ENCODE measurements at regions not wholly inside any gene's neighbourhood (a gene's known extent, or its start where the extent isn't known, plus 50 kb on each side); places are given as distances from the start of the nearest gene placed in this dataset.
A peak's percentile ranks its signal among the peaks of the same experiment; 100 is the strongest.
"Not testable (repeated sequence)": the region's sequence is repeated elsewhere in the genome, so short reads cannot be mapped to it uniquely, and the experiment has no call there.

- POLR2A ChIA-PET: no interaction called here
- H3K9me3 ChIP-seq (ENCODE audit: control extremely low read depth in 1 of 5, control insufficient read depth in 4 of 5, insufficient read depth in 2 of 5, low read depth in 1 of 5, low read length in 4 of 5): peaks cover 0 to 2% (median 0%) of the 10 kb centered on the region in 5 experiments
- peaks cover 0 to 5% (median 0%) of the 10 kb centered on the region in 5 experiments for H3K27me3 ChIP-seq (replicated peaks in 2 of 5; ENCODE audit: control insufficient read depth in 4 of 5, insufficient read depth in 5 of 5, low read length in 4 of 5)
- CTCF ChIA-PET: no interaction called here
- no peak overlapping the region for H3K4me3 ChIP-seq (ENCODE audit: control insufficient read depth in 1 of 7, extremely low read depth in 1 of 7, insufficient read depth in 4 of 7, low read depth in 2 of 7, low read length in 6 of 7)
- 35% methylated on average over 9 of the region's 11 CpGs for WGBS (ENCODE audit: insufficient coverage)
- H3K27ac ChIP-seq (ENCODE audit: insufficient read depth in 1 of 2, low read depth in 1 of 2, low read length in 2 of 2, poor library complexity in 1 of 2, severe bottlenecking in 2 of 2): no peak overlapping the region
- H3K4me1 ChIP-seq (ENCODE audit: control extremely low read depth in 1 of 4, control insufficient read depth in 4 of 4, insufficient read depth in 4 of 4, low read length in 3 of 4): no peaks in the 10 kb centered on the region
- DNase-seq: no peak
- H3K36me3 ChIP-seq (ENCODE audit: control insufficient read depth in 4 of 4, insufficient read depth in 4 of 4, low read length in 3 of 4): no peaks in the 10 kb centered on the region
Observed at GRCh38 chr7:51446356-51446755, 129.7 kb upstream of the COBL start.

GRCh38 chr7:51444936-51445335 lies 128.3 kb upstream of the COBL start:
- Histone ChIP-seq H3K9me3 (ENCODE audit: control extremely low read depth in 1 of 5, control insufficient read depth in 4 of 5, insufficient read depth in 2 of 5, low read depth in 1 of 5, low read length in 4 of 5) (peaks cover 0 to 2% (median 0%) of the 10 kb centered on the region in 5 experiments), H3K4me3 (ENCODE audit: control insufficient read depth in 1 of 7, extremely low read depth in 1 of 7, insufficient read depth in 4 of 7, low read depth in 2 of 7, low read length in 6 of 7) (no peak overlapping the region), H3K4me1 (ENCODE audit: control extremely low read depth in 1 of 4, control insufficient read depth in 4 of 4, insufficient read depth in 4 of 4, low read length in 3 of 4) (no peaks in the 10 kb centered on the region), H3K27ac (ENCODE audit: insufficient read depth in 1 of 2, low read depth in 1 of 2, low read length in 2 of 2, poor library complexity in 1 of 2, severe bottlenecking in 2 of 2) (no peak overlapping the region), H3K27me3 (replicated peaks in 2 of 5; ENCODE audit: control insufficient read depth in 4 of 5, insufficient read depth in 5 of 5, low read length in 4 of 5) (peaks cover 0 to 5% (median 0%) of the 10 kb centered on the region in 5 experiments), H3K36me3 (ENCODE audit: control insufficient read depth in 4 of 4, insufficient read depth in 4 of 4, low read length in 3 of 4) (no peaks in the 10 kb centered on the region)
- WGBS (ENCODE audit: insufficient coverage): 100% methylated on average over 1 of the region's 1 CpG
- ChIA-PET POLR2A (no interaction called here), CTCF (no interaction called here)
- DNase-seq: no peak

- Histone ChIP-seq H3K4me3 (ENCODE audit: control insufficient read depth in 1 of 7, extremely low read depth in 1 of 7, insufficient read depth in 4 of 7, low read depth in 2 of 7, low read length in 6 of 7) (no peak overlapping the region), H3K9me3 (ENCODE audit: control extremely low read depth in 1 of 5, control insufficient read depth in 4 of 5, insufficient read depth in 2 of 5, low read depth in 1 of 5, low read length in 4 of 5) (no peaks in the 10 kb centered on the region), H3K27me3 (replicated peaks in 2 of 5; ENCODE audit: control insufficient read depth in 4 of 5, insufficient read depth in 5 of 5, low read length in 4 of 5) (peaks cover 0 to 4% (median 0%) of the 10 kb centered on the region in 5 experiments), H3K27ac (ENCODE audit: insufficient read depth in 1 of 2, low read depth in 1 of 2, low read length in 2 of 2, poor library complexity in 1 of 2, severe bottlenecking in 2 of 2) (no peak overlapping the region), H3K36me3 (ENCODE audit: control insufficient read depth in 4 of 4, insufficient read depth in 4 of 4, low read length in 3 of 4) (no peaks in the 10 kb centered on the region), H3K4me1 (ENCODE audit: control extremely low read depth in 1 of 4, control insufficient read depth in 4 of 4, insufficient read depth in 4 of 4, low read length in 3 of 4) (no peaks in the 10 kb centered on the region)
- POLR2A ChIA-PET: no interaction called here
- WGBS (ENCODE audit: insufficient coverage): 7% methylated on average over 2 of the region's 13 CpGs
- CTCF ChIA-PET: interaction anchor here (0.8 to 1.0 kb wide), 4 partner anchors 76 to 1488 kb away, joined by 3 to 4 read pairs (median 3); no protein-coding TSS in a partner anchor
- DNase-seq: peak; percentile 31 to 64 (median 46)
Observed at GRCh38 chr7:51430480-51431086, 114.0 kb upstream of the COBL start.

GRCh38 chr7:51428217-51428887 lies 111.7 kb upstream of the COBL start:
- Histone ChIP-seq H3K27me3 (replicated peaks in 2 of 5; ENCODE audit: control insufficient read depth in 4 of 5, insufficient read depth in 5 of 5, low read length in 4 of 5) (no peaks in the 10 kb centered on the region), H3K9me3 (ENCODE audit: control extremely low read depth in 1 of 5, control insufficient read depth in 4 of 5, insufficient read depth in 2 of 5, low read depth in 1 of 5, low read length in 4 of 5) (no peaks in the 10 kb centered on the region), H3K36me3 (ENCODE audit: control insufficient read depth in 4 of 4, insufficient read depth in 4 of 4, low read length in 3 of 4) (no peaks in the 10 kb centered on the region), H3K4me3 (ENCODE audit: control insufficient read depth in 1 of 7, extremely low read depth in 1 of 7, insufficient read depth in 4 of 7, low read depth in 2 of 7, low read length in 6 of 7) (no peak overlapping the region), H3K4me1 (ENCODE audit: control extremely low read depth in 1 of 4, control insufficient read depth in 4 of 4, insufficient read depth in 4 of 4, low read length in 3 of 4) (no peaks in the 10 kb centered on the region), H3K27ac (ENCODE audit: insufficient read depth in 1 of 2, low read depth in 1 of 2, low read length in 2 of 2, poor library complexity in 1 of 2, severe bottlenecking in 2 of 2) (no peak overlapping the region)
- CTCF ChIA-PET: no interaction called here
- WGBS (ENCODE audit: insufficient coverage): 86% methylated on average over 8 of the region's 8 CpGs
- POLR2A ChIA-PET: no interaction called here
- peak in 2 of 3 donors; percentile 6 to 9 for DNase-seq

- H3K27ac ChIP-seq (ENCODE audit: insufficient read depth in 1 of 2, low read depth in 1 of 2, low read length in 2 of 2, poor library complexity in 1 of 2, severe bottlenecking in 2 of 2): no peak overlapping the region
- CTCF ChIA-PET: no interaction called here
- H3K27me3 ChIP-seq (replicated peaks in 2 of 5; ENCODE audit: control insufficient read depth in 4 of 5, insufficient read depth in 5 of 5, low read length in 4 of 5): no peaks in the 10 kb centered on the region
- POLR2A ChIA-PET: no interaction called here
- no peak for DNase-seq
- no peaks in the 10 kb centered on the region for H3K9me3 ChIP-seq (ENCODE audit: control extremely low read depth in 1 of 5, control insufficient read depth in 4 of 5, insufficient read depth in 2 of 5, low read depth in 1 of 5, low read length in 4 of 5)
- 92% methylated on average over 12 of the region's 12 CpGs for WGBS (ENCODE audit: insufficient coverage)
- H3K4me3 ChIP-seq (ENCODE audit: control insufficient read depth in 1 of 7, extremely low read depth in 1 of 7, insufficient read depth in 4 of 7, low read depth in 2 of 7, low read length in 6 of 7): no peak overlapping the region
- H3K4me1 ChIP-seq (ENCODE audit: control extremely low read depth in 1 of 4, control insufficient read depth in 4 of 4, insufficient read depth in 4 of 4, low read length in 3 of 4): no peaks in the 10 kb centered on the region
- H3K36me3 ChIP-seq (ENCODE audit: control insufficient read depth in 4 of 4, insufficient read depth in 4 of 4, low read length in 3 of 4): no peaks in the 10 kb centered on the region
Observed at GRCh38 chr7:51426163-51426562, 109.6 kb upstream of the COBL start.

- H3K9me3 ChIP-seq (ENCODE audit: control extremely low read depth in 1 of 5, control insufficient read depth in 4 of 5, insufficient read depth in 2 of 5, low read depth in 1 of 5, low read length in 4 of 5); CTCF ChIA-PET; H3K27me3 ChIP-seq (replicated peaks in 2 of 5; ENCODE audit: control insufficient read depth in 4 of 5, insufficient read depth in 5 of 5, low read length in 4 of 5); H3K27ac ChIP-seq (ENCODE audit: insufficient read depth in 1 of 2, low read depth in 1 of 2, low read length in 2 of 2, poor library complexity in 1 of 2, severe bottlenecking in 2 of 2); H3K4me3 ChIP-seq (ENCODE audit: control insufficient read depth in 1 of 7, extremely low read depth in 1 of 7, insufficient read depth in 4 of 7, low read depth in 2 of 7, low read length in 6 of 7); DNase-seq; H3K36me3 ChIP-seq (ENCODE audit: control insufficient read depth in 4 of 4, insufficient read depth in 4 of 4, low read length in 3 of 4); POLR2A ChIA-PET; H3K4me1 ChIP-seq (ENCODE audit: control extremely low read depth in 1 of 4, control insufficient read depth in 4 of 4, insufficient read depth in 4 of 4, low read length in 3 of 4): not testable (repeated sequence)
- WGBS (ENCODE audit: insufficient coverage): no CpG with 5 or more reads among the region's 3 CpGs
Observed at GRCh38 chr7:51409934-51410333, 93.3 kb upstream of the COBL start.

- H3K9me3 ChIP-seq (ENCODE audit: control extremely low read depth in 1 of 5, control insufficient read depth in 4 of 5, insufficient read depth in 2 of 5, low read depth in 1 of 5, low read length in 4 of 5); H3K27me3 ChIP-seq (replicated peaks in 2 of 5; ENCODE audit: control insufficient read depth in 4 of 5, insufficient read depth in 5 of 5, low read length in 4 of 5); H3K27ac ChIP-seq (ENCODE audit: insufficient read depth in 1 of 2, low read depth in 1 of 2, low read length in 2 of 2, poor library complexity in 1 of 2, severe bottlenecking in 2 of 2); POLR2A ChIA-PET; CTCF ChIA-PET; H3K4me3 ChIP-seq (ENCODE audit: control insufficient read depth in 1 of 7, extremely low read depth in 1 of 7, insufficient read depth in 4 of 7, low read depth in 2 of 7, low read length in 6 of 7); H3K4me1 ChIP-seq (ENCODE audit: control extremely low read depth in 1 of 4, control insufficient read depth in 4 of 4, insufficient read depth in 4 of 4, low read length in 3 of 4); DNase-seq; H3K36me3 ChIP-seq (ENCODE audit: control insufficient read depth in 4 of 4, insufficient read depth in 4 of 4, low read length in 3 of 4): not testable (repeated sequence)
- no CpG with 5 or more reads among the region's 3 CpGs for WGBS (ENCODE audit: insufficient coverage)
Observed at GRCh38 chr7:51397608-51398007, 81.0 kb upstream of the COBL start.
